SK-N-SH (cell line): ENCODE measurements at regions not wholly inside any gene's neighbourhood (a gene's known extent, or its start where the extent isn't known, plus 50 kb on each side); places are given as distances from the start of the nearest gene placed in this dataset.

Experiments
- CTCF ChIA-PET: fragments of 300-600, 350-600 bp; formaldehyde crosslinking; extraction: SDS; loops from one replicate; lab custom pipeline; 2021; lab: Yijun Ruan, JAX
- POLR2A ChIA-PET: fragments of 350-600 bp; sonication (Branson Sonifier 250); formaldehyde crosslinking; extraction: SDS; loops from one replicate; lab custom pipeline; 2020; ENCODE audit warnings: antibody characterized with exemption, inconsistent platforms; lab: Yijun Ruan, JAX
- DNase-seq: peaks from one replicate; pipeline ENCODE4 v3.0.0; 2012
- H2AFZ ChIP-seq: fragments of 200-600 bp; sonication (generic); 2 replicates; pipeline ENCODE4 v1.8.1; 2016; ENCODE audit warnings: antibody characterized with exemption, mild to moderate bottlenecking, low read depth
- H3F3A ChIP-seq: fragments of 200-600 bp; sonication (generic); replicated peaks from 2 replicates; pipeline ENCODE3; 2016; ENCODE audit warnings: antibody characterized with exemption, mild to moderate bottlenecking; ENCODE audit not compliant: insufficient read depth
- H3K27ac ChIP-seq, 2 experiments: fragments of 200-500 bp in 1 of 2; fragments of 200-600 bp in 1 of 2; sonication (Bioruptor generic) in 1 of 2; sonication (generic), shearing (Covaris generic) in 1 of 2; 2 replicates each; pipeline versions ENCODE4 v1.5.1 to v1.6.1; 2014 to 2016; ENCODE audit warnings: low read depth in 2 of 2, inconsistent platforms in 1 of 2, low read length in 1 of 2, mild to moderate bottlenecking in 1 of 2, mixed read lengths in 1 of 2
- H3K27me3 ChIP-seq: fragments of 200-600 bp; sonication (generic), shearing (Covaris generic); 2 replicates; pipeline ENCODE4 v1.6.1; 2016; ENCODE audit warnings: mixed run types; ENCODE audit not compliant: insufficient read depth
- H3K36me3 ChIP-seq, 2 experiments: fragments of 200-500 bp in 1 of 2; fragments of 200-600 bp in 1 of 2; sonication (Bioruptor generic) in 1 of 2; sonication (generic) in 1 of 2; replicated peaks in 1 of 2; 2 replicates each; pipeline versions ENCODE3 to v1.5.1; 2014 to 2016; ENCODE audit warnings: low read length in 1 of 2, mild to moderate bottlenecking in 1 of 2; ENCODE audit not compliant: insufficient read depth in 2 of 2, control insufficient read depth in 1 of 2
- H3K4me1 ChIP-seq, 2 experiments: fragments of 200-500 bp in 1 of 2; fragments of 200-600 bp in 1 of 2; sonication (Bioruptor generic) in 1 of 2; sonication (generic), shearing (Covaris generic) in 1 of 2; 2 replicates each; pipeline versions ENCODE4 v1.5.1 to v1.6.1; 2014 to 2016; ENCODE audit warnings: low read depth in 1 of 2, low read length in 1 of 2, mixed run types in 1 of 2; ENCODE audit not compliant: insufficient read depth in 2 of 2, control insufficient read depth in 1 of 2
- H3K4me2 ChIP-seq: fragments of 200-600 bp; sonication (generic), shearing (Covaris generic); 2 replicates; pipeline ENCODE4 v1.6.1; 2017; ENCODE audit warnings: mixed run types
- H3K4me3 ChIP-seq, 2 experiments: fragments of 200-500 bp in 1 of 2; fragments of 200-600 bp in 1 of 2; sonication (Bioruptor generic) in 1 of 2; sonication (generic), shearing (Covaris generic) in 1 of 2; 2 replicates each; pipeline versions ENCODE4 v1.5.1 to v1.8.1; 2014 to 2016; ENCODE audit warnings: low read depth in 2 of 2, inconsistent platforms in 1 of 2, low read length in 1 of 2, mild to moderate bottlenecking in 1 of 2, mixed read lengths in 1 of 2, moderate library complexity in 1 of 2
- H3K79me2 ChIP-seq: fragments of 200-600 bp; sonication (generic); 2 replicates; pipeline ENCODE4 v1.8.1; 2017; ENCODE audit warnings: mild to moderate bottlenecking; ENCODE audit not compliant: insufficient read depth
- H3K9ac ChIP-seq: fragments of 200-600 bp; sonication (generic); 2 replicates; pipeline ENCODE4 v1.6.1; 2017; ENCODE audit warnings: mixed run types
- H3K9me2 ChIP-seq: fragments of 200-600 bp; sonication (generic); 2 replicates; pipeline ENCODE4 v1.6.1; 2017; ENCODE audit warnings: mixed run types
- H3K9me3 ChIP-seq: fragments of 200-600 bp; sonication (generic); 2 replicates; pipeline ENCODE4 v1.6.1; 2017; ENCODE audit warnings: mixed run types, mild to moderate bottlenecking, moderate library complexity
- H4K20me1 ChIP-seq: fragments of 200-600 bp; sonication (generic); 2 replicates; pipeline ENCODE4 v1.6.1; 2017; ENCODE audit warnings: mild to moderate bottlenecking, mixed run types; ENCODE audit not compliant: insufficient read depth
- EP300 ChIP-seq, 2 experiments: IDR thresholded peaks; 2 replicates each; pipeline versions ENCODE4 v1.4.0 to v1.6.1; 2012; ENCODE audit warnings: borderline replicate concordance in 1 of 2, low read depth in 1 of 2, low read length in 1 of 2
- EZH2phosphoT487 ChIP-seq: fragments of 200-600 bp; sonication (generic); IDR thresholded peaks from 2 replicates; pipeline ENCODE4 v1.6.1; 2017; ENCODE audit warnings: low read depth, mixed run types, mild to moderate bottlenecking, antibody characterized with exemption, moderate library complexity, borderline replicate concordance
- FOSL2 ChIP-seq: IDR thresholded peaks from 2 replicates; pipeline ENCODE4 v1.4.0; 2012; ENCODE audit warnings: low read depth, mild to moderate bottlenecking, moderate library complexity, borderline replicate concordance
- GATA2 ChIP-seq: sonication (generic); formaldehyde crosslinking; IDR thresholded peaks from 2 replicates; pipeline ENCODE4 v1.5.0; 2020; ENCODE audit warnings: mild to moderate bottlenecking, missing genetic modification reagents
- NFIC ChIP-seq: IDR thresholded peaks from 2 replicates; pipeline ENCODE4 v1.4.0; 2012; ENCODE audit warnings: borderline replicate concordance
- POLR2AphosphoS5 ChIP-seq: IDR thresholded peaks from 2 replicates; pipeline ENCODE4 v1.6.1; 2012; ENCODE audit warnings: low read depth, low read length
- RAD21 ChIP-seq: IDR thresholded peaks from 2 replicates; pipeline ENCODE4 v1.6.1; 2012; ENCODE audit warnings: mild to moderate bottlenecking, low read length
- RFX5 ChIP-seq: IDR thresholded peaks from 2 replicates; pipeline ENCODE4 v1.6.1; 2012; ENCODE audit warnings: mild to moderate bottlenecking, improper control_type of control experiment, low read length
- RXRA ChIP-seq: IDR thresholded peaks from 2 replicates; pipeline ENCODE4 v1.4.0; 2012; ENCODE audit warnings: low read depth, mild to moderate bottlenecking, borderline replicate concordance
- SIN3A ChIP-seq: IDR thresholded peaks from 2 replicates; pipeline ENCODE4 v1.6.1; 2012; ENCODE audit warnings: low read depth, mild to moderate bottlenecking, low read length, moderate library complexity, borderline replicate concordance
- TCF12 ChIP-seq: IDR thresholded peaks from 2 replicates; pipeline ENCODE4 v1.4.0; 2012
- TEAD4 ChIP-seq: IDR thresholded peaks from 2 replicates; pipeline ENCODE4 v1.4.0; 2012; ENCODE audit warnings: mild to moderate bottlenecking, borderline replicate concordance; ENCODE audit not compliant: insufficient read depth
- USF1 ChIP-seq: IDR thresholded peaks from 2 replicates; pipeline ENCODE4 v1.4.0; 2012; ENCODE audit warnings: low read depth, borderline replicate concordance
- WGBS: methylation state at CpG from one replicate; pipeline ENCODE4 v1.1.6; 2017; ENCODE audit warnings: low lambda C conversion rate; 5-methylcytosine and 5-hydroxymethylcytosine counted together
- TF ChIP-seq, protein P1 (sequence below): fragments of 200-600 bp; sonication (generic); IDR thresholded peaks from 2 replicates; pipeline ENCODE4 v1.6.1; 2017; ENCODE audit warnings: antibody characterized with exemption, mild to moderate bottlenecking, moderate library complexity

GRCh38 chr14:34331728-34332623 is 130.1 kb downstream of the SPTSSA start (continued):
- no peak for TF ChIP-seq EP300 (IDR thresholded peaks at IDR 0.05; ENCODE audit: borderline replicate concordance in 1 of 2, low read depth in 1 of 2, low read length in 1 of 2)
- TF ChIP-seq TCF12: peak; percentile 23; the same call in 1 of the 2 replicates
- TF ChIP-seq RFX5: no peak
- no peak for TF ChIP-seq TEAD4

DNA sequence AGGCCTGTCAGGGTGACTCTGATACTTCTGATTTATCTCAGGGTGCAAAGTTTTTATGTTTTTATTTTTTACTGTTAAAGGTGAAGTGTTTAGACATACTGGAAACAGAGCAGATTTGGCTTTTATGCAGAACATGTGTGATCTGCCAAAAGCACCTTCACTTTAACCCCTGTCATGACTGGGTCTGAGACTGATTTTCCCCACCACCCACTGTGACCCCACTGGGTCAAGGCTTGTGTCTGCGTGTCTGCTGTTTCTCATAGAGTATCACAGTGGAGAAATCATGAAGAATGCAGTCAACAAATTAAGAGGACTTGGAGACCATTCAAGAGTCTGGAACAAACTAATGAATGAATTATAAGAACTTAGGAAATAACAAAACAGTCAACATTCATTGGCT is 131.2 kb downstream of the SPTSSA start:
- WGBS: 0% methylated on average over 1 of the region's 1 CpG
- no peaks in the 10 kb centered on the region for H3F3A ChIP-seq
- H3K4me1 ChIP-seq: peaks cover 0 to 2% of the 10 kb centered on the region in 2 experiments; a peak in 1 of 4 replicates
- ChIA-PET POLR2A (no interaction called here), CTCF (interaction anchor here (0.6 to 6.1 kb wide), 20 partner anchors 8 to 1228 kb away, joined by 3 to 70 read pairs (median 6); no protein-coding TSS in a partner anchor)
- TF ChIP-seq, protein P1, sequence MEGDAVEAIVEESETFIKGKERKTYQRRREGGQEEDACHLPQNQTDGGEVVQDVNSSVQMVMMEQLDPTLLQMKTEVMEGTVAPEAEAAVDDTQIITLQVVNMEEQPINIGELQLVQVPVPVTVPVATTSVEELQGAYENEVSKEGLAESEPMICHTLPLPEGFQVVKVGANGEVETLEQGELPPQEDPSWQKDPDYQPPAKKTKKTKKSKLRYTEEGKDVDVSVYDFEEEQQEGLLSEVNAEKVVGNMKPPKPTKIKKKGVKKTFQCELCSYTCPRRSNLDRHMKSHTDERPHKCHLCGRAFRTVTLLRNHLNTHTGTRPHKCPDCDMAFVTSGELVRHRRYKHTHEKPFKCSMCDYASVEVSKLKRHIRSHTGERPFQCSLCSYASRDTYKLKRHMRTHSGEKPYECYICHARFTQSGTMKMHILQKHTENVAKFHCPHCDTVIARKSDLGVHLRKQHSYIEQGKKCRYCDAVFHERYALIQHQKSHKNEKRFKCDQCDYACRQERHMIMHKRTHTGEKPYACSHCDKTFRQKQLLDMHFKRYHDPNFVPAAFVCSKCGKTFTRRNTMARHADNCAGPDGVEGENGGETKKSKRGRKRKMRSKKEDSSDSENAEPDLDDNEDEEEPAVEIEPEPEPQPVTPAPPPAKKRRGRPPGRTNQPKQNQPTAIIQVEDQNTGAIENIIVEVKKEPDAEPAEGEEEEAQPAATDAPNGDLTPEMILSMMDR: no peak
- H3K27ac ChIP-seq: no peak overlapping the region
- H3K36me3 ChIP-seq: no peaks in the 10 kb centered on the region
- H3K9me3 ChIP-seq: no peaks in the 10 kb centered on the region
- H4K20me1 ChIP-seq: no peaks in the 10 kb centered on the region
- H3K4me3 ChIP-seq: no peak overlapping the region
- no peak overlapping the region for H3K4me2 ChIP-seq
- no peaks in the 10 kb centered on the region for H3K27me3 ChIP-seq
- no peak for DNase-seq
- no peak overlapping the region for H2AFZ ChIP-seq
- H3K9me2 ChIP-seq: no peaks in the 10 kb centered on the region
- no peaks in the 10 kb centered on the region for H3K79me2 ChIP-seq
- no peak overlapping the region for H3K9ac ChIP-seq

DNA sequence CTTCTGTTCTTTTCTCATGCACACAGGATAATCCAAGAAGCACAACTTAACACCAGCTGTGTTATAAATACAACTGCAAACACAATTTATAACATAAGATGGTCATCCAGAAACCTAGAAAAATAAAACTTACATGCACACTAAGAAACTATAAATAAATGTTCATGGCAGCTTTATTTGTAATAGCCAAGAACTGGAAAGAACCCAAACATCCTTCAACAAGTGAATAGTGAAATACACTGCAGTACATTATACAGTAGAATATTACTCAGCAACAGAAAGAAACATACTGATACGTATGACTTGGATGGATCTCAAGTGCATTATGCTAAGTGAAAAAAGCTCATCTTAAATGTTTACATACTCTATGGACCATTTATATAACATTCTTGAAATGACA is 132.7 kb downstream of the SPTSSA start:
- no peak for TF ChIP-seq SIN3A
- TF ChIP-seq EZH2phosphoT487: no peak
- TF ChIP-seq RFX5: no peak
- TF ChIP-seq RXRA: no peak
- no peak for TF ChIP-seq RAD21
- no peak for TF ChIP-seq FOSL2
- TF ChIP-seq USF1: no peak
- TF ChIP-seq TCF12: no peak
- TF ChIP-seq POLR2AphosphoS5: no peak
- TF ChIP-seq NFIC: no peak
- no peak for TF ChIP-seq GATA2 (CRISPR knock-in tag)
- CTCF ChIA-PET: interaction anchor here (6.1 kb wide), 1 partner anchor 168 kb away, joined by 70 read pairs; no protein-coding TSS in a partner anchor
- H3K27ac ChIP-seq: no peak overlapping the region
- H4K20me1 ChIP-seq: no peaks in the 10 kb centered on the region
- H3K9ac ChIP-seq: no peak overlapping the region
- no peak overlapping the region for H3K4me3 ChIP-seq
- H3K36me3 ChIP-seq: no peaks in the 10 kb centered on the region
- no peaks in the 10 kb centered on the region for H3K27me3 ChIP-seq
- H3K4me1 ChIP-seq: peaks cover 0 to 2% of the 10 kb centered on the region in 2 experiments; a peak in 1 of 4 replicates
- no peak overlapping the region for H2AFZ ChIP-seq
- POLR2A ChIA-PET: no interaction called here
- no peaks in the 10 kb centered on the region for H3K9me3 ChIP-seq
- DNase-seq: no peak
- no peaks in the 10 kb centered on the region for H3K9me2 ChIP-seq
- no peaks in the 10 kb centered on the region for H3K79me2 ChIP-seq
- H3K4me2 ChIP-seq: no peak overlapping the region
- no peaks in the 10 kb centered on the region for H3F3A ChIP-seq
- 60% methylated on average over 1 of the region's 1 CpG for whole genome bisulfite sequencing
